ENCODE measurements at regions not wholly inside any gene's neighbourhood (a gene's known extent, or its start where the extent isn't known, plus 50 kb on each side); places are given as distances from the start of the nearest gene placed in this dataset.

DNA sequence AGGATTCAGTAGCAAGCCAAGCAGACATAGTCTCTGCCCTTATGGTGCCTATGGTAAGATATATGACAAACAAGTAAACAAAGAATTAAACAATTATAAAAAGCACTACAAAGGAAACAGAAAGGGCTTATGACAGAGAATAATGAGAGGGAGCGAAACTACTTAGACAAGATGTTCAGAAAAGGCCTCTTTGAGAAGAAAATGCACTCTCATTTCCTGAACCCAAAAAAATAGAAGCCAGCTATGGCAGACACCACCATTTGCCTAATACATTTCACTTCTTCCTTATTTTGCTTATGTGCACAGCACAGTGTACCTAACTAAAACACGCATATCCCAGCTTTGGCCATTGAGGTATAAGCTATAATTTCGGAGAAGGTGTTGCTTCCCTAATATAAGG, 465.5 kb upstream of the PPP2R3A start:
- WGBS, 2 donors, result 82 to 91% methylated on average over 2 to 3 of the region's 3 CpGs
- Histone ChIP-seq H3K27ac (no peak overlapping the region), H3K4me1 (peaks cover 0 to 6% (median 0%) of the 10 kb centered on the region in 3 donors), H3K36me3 (no peaks in the 10 kb centered on the region), H3K9me3 (no peaks in the 10 kb centered on the region), H3K27me3 (peaks cover 0 to 34% (median 0%) of the 10 kb centered on the region in 4 donors), H3K4me3 (no peak overlapping the region)
- no peak for DNase-seq
- no peak for TF ChIP-seq POLR2A (IDR thresholded peaks at IDR 0.05)
- TF ChIP-seq, protein P1, sequence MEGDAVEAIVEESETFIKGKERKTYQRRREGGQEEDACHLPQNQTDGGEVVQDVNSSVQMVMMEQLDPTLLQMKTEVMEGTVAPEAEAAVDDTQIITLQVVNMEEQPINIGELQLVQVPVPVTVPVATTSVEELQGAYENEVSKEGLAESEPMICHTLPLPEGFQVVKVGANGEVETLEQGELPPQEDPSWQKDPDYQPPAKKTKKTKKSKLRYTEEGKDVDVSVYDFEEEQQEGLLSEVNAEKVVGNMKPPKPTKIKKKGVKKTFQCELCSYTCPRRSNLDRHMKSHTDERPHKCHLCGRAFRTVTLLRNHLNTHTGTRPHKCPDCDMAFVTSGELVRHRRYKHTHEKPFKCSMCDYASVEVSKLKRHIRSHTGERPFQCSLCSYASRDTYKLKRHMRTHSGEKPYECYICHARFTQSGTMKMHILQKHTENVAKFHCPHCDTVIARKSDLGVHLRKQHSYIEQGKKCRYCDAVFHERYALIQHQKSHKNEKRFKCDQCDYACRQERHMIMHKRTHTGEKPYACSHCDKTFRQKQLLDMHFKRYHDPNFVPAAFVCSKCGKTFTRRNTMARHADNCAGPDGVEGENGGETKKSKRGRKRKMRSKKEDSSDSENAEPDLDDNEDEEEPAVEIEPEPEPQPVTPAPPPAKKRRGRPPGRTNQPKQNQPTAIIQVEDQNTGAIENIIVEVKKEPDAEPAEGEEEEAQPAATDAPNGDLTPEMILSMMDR (IDR thresholded peaks at IDR 0.05), result no peak
- intact Hi-C loops (cut with DNase I), result loop anchor here (10.0 kb wide), 1 partner anchor 705 kb away; the partner anchor contains the start of gene EPHB1

GRCh38 chr3:135503065-135503759, 462.3 kb upstream of the PPP2R3A start:
- Histone ChIP-seq H3K4me3 (no peak overlapping the region), H3K9me3 (no peaks in the 10 kb centered on the region), H3K4me1 (peaks cover 0 to 6% (median 0%) of the 10 kb centered on the region in 3 donors), H3K27ac (no peak overlapping the region), H3K36me3 (no peaks in the 10 kb centered on the region), H3K27me3 (peaks cover 0 to 39% (median 0%) of the 10 kb centered on the region in 4 donors)
- intact Hi-C loops (cut with DNase I), result loop anchor here (10.0 kb wide), 1 partner anchor 708 kb away; the partner anchor contains the start of gene EPHB1
- no peak for DNase-seq
- WGBS, 2 donors, result 50 to 54% methylated on average over 11 of the region's 11 CpGs
- no peak for TF ChIP-seq POLR2A (IDR thresholded peaks at IDR 0.05)
- TF ChIP-seq, protein P1 (IDR thresholded peaks at IDR 0.05), result no peak

- DNase-seq, result no peak
- Histone ChIP-seq H3K27ac (no peak overlapping the region), H3K4me1 (peaks cover 0 to 6% (median 0%) of the 10 kb centered on the region in 3 donors), H3K36me3 (no peaks in the 10 kb centered on the region), H3K4me3 (no peak overlapping the region), H3K27me3 (peaks cover 0 to 39% (median 0%) of the 10 kb centered on the region in 4 donors), H3K9me3 (peaks cover 0 to 2% (median 0%) of the 10 kb centered on the region in 3 donors)
- 20 to 22% methylated on average over 12 to 13 of the region's 18 CpGs for WGBS, 2 donors
- intact Hi-C loops (cut with DNase I), result loop anchor here (10.0 kb wide), 1 partner anchor 709 kb away; the partner anchor contains the start of gene EPHB1
- no peak for TF ChIP-seq POLR2A (IDR thresholded peaks at IDR 0.05)
- TF ChIP-seq, protein P1 (IDR thresholded peaks at IDR 0.05), result peak in 5 of 6 experiments; percentile 33 to 64 (median 44)
These were observed 461.5 kb upstream of the PPP2R3A start for GRCh38 chr3:135503760-135504686.

GRCh38 chr3:135513106-135514059, 452.1 kb upstream of the PPP2R3A start:
- H3K4me3 ChIP-seq, result no peak overlapping the region
- H3K4me1 ChIP-seq, result no peaks in the 10 kb centered on the region
- no peak for DNase-seq
- H3K36me3 ChIP-seq, result no peaks in the 10 kb centered on the region
- 80% methylated on average over 5 of the region's 5 CpGs for WGBS, 2 donors
- intact Hi-C loops (cut with DNase I), result no loop called here
- TF ChIP-seq, protein P1 (IDR thresholded peaks at IDR 0.05), result no peak
- TF ChIP-seq POLR2A (IDR thresholded peaks at IDR 0.05), result no peak
- no peaks in the 10 kb centered on the region for H3K27me3 ChIP-seq
- H3K27ac ChIP-seq, result no peak overlapping the region
- H3K9me3 ChIP-seq, result peaks cover 0 to 5% (median 0%) of the 10 kb centered on the region in 3 donors
